GM19023 (cell line): ENCODE measurements at regions not wholly inside any gene's neighbourhood (a gene's known extent, or its start where the extent isn't known, plus 50 kb on each side); places are given as distances from the start of the nearest gene placed in this dataset.
"Not testable (repeated sequence)": the region's sequence is repeated elsewhere in the genome, so short reads cannot be mapped to it uniquely, and the experiment has no call there.

Experiments used
- ATAC-seq: cut with Tn5 transposase; IDR thresholded peaks from one replicate; pipeline ENCODE4 v1.9.1; 2021; ENCODE audit warnings: mild to moderate bottlenecking, moderate library complexity; ENCODE audit not compliant: unreplicated experiment

DNA sequence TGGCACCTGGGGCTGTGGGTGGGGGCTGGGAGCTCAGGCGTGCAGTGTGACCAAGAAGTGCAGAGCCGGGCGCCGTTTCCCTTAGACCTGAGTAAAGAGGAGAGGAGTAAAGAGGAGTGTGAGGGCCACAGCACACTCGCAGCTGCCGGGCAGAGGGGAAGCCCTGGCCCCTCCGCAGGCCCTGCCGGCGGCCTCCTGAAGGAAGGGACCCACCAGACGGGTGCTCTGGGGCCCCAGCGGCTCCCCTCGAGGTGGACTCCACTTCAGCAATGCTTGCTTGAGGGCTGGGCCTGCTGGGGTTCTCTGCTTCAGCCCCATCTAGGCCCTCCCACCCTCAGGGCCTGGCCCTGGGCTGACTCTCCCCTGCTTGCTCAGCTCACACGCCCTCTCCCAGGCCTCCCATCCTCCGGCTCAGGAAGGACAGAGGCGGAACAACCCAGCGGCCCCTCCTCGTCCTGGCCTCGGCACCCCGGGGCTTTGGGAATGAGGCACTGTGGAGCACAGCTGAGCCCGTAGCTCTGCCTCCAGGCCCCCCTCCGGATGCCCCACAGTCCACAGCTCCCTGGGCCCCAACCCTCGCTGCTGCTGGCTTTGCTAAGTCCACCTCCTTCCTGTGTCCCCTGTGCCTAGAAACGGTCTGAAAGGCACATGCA lies 1198.7 kb downstream of the BRD1 start:
- ATAC-seq: no peak

DNA sequence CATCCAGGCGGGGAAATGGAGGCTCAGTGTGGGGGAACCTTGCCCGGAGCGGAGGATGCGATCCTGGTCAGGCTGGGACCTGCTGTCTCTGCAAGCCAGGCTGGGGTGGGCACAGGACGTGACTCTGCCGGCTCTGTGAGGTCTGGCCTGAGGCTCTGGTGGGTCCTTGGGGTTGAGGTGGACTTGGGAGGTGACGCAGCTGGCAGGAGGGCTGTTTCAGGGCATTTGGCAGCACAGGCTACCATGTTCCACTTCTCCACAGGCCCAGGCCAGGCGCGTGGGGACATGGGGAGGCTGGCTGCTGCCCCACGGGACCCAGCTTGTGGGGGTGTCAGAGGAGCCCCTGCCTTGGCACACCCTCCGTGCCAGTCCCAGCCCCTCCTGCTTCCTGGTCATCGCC lies 1199.7 kb downstream of the BRD1 start:
- no peak for ATAC-seq

DNA sequence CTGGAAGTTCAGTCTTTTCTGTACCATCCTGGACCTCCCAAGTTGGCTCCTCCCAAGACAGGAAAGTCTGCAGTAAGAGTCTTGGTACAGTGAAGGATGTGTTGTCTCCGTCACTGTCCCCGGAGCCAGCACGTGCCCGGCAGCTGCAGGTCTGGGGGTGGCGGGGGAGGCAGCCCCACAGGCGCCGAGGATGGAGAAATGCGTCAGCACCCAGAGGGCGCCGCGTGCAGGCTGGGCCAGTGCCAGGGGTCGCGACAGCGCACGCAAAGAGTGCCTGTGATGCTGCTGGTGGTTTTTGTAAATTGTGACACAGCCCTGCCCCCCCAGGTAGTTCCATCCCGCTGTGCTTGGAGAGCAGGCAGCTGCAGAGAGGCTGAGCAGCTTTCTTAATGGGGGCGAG lies 1200.5 kb downstream of the BRD1 start:
- no peak for ATAC-seq

DNA sequence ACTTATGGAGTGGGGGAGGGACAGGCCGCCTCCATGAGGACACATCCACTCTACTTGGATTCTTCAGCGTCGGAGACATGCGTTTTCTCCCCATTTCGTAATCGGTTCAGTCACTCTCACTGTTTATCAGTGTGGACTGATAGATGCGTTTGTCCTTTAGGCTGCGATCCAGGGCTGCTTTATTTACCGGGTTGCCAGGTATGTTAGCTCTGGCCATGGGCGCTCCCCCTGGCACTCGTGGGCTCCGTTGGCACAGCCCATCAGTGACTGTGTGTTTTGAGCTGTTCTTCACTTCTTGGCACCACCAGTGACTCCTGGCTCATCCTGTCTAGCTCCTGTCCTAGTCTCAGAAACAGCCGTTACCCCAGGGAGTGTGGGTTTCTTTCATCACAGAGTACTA lies 1203.3 kb downstream of the BRD1 start:
- ATAC-seq: no peak

- ATAC-seq: no peak
Observed at GRCh38 chr22:48622891-48623545, 1204.7 kb downstream of the BRD1 start.

DNA sequence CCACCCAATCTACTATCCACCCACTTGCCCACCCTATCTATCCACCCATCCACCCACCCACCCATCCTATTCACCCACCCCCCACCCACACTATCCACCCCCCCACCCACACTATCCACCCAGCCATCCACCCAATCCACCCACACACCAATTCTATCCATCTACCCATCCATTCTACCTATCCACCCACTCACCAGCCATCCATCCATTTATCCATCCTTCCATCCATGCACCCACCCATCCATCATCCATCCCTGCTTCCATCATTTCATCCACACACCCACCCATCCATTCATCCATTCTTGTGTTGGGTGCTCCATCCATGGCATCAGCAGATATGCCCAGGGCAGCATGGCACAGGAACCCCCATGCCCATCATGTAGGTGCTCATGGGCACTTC lies 1206.6 kb downstream of the BRD1 start:
- no peak for ATAC-seq

DNA sequence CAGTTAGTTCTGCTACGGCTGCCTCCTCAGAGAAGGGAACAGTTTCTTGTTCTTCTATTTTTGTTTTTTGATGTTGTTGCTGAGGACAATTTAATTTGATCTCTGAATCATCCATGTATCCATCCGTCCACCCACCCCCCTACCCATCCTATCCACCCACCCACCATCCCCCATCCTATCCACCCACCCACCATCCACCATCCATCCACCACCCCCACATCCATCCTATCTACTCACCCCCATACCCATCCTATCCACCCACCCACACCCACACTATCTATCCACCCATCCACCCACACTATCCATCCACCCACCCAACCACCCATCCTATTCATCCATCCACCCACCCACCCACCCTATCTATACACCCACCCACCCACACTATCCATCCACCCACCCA lies 1207.2 kb downstream of the BRD1 start:
- ATAC-seq: not testable (repeated sequence)

DNA sequence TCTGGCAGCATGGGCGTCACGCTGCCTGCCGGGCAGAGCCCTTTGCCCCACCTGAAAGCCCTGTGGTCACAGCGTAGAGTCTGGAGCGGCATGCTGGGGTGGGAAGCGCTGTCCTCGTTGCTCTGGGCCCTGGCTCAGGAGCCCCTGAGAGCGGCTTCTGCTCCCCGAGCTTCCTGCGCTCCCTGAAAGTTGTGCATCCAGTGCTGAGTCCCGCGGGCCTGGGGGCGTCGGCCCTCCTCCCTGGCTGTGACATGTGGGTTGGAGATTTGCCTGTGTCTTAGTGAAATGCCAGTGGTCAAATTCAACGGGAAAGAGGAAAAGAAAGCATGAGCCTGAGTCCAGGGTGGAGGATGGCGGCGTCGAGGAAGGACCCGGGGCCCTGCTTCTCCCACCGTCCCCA lies 1208.0 kb downstream of the BRD1 start:
- no peak for ATAC-seq

DNA sequence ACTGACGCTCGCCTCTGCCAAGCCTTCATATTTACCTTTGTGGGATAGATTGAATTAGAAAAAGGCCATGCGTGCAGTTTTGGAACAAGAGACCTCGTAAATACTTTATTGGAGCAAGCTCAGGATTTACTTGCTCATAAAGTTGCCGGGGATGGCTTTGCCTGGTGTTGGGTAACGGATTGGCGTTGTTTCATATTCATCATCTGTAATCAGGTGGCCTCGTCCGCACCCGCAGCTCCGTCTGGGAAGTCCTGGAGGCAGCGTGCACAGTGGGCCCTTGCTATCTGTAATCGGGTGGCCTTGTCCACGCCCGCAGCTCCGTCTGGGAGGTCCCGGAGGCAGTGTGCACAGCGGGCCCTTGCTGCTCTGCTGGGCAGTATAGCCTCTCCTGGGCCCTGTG lies 1209.3 kb downstream of the BRD1 start:
- no peak for ATAC-seq

DNA sequence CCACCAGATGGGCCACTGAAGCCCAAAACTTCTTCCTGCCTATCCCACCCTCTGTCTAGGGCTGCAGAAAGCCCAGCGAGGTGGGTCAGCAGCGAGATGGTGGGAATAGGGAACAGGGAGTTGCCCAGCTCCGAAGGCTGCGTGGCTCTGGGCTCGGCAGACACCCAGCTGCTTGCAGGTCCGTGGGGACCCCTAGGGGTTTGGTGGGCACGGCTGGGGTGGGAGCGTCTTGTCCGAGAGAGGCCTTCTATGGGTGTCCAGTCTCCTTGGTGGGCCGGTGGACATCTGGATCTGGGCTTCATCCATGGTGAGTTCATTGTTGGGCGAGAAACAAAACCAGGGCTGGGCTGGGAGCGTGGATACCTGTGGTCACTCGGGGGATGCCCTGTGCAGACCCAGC lies 1211.0 kb downstream of the BRD1 start:
- no peak for ATAC-seq

- ATAC-seq: no peak
Observed at GRCh38 chr22:48615171-48616008, 1212.3 kb downstream of the BRD1 start.

DNA sequence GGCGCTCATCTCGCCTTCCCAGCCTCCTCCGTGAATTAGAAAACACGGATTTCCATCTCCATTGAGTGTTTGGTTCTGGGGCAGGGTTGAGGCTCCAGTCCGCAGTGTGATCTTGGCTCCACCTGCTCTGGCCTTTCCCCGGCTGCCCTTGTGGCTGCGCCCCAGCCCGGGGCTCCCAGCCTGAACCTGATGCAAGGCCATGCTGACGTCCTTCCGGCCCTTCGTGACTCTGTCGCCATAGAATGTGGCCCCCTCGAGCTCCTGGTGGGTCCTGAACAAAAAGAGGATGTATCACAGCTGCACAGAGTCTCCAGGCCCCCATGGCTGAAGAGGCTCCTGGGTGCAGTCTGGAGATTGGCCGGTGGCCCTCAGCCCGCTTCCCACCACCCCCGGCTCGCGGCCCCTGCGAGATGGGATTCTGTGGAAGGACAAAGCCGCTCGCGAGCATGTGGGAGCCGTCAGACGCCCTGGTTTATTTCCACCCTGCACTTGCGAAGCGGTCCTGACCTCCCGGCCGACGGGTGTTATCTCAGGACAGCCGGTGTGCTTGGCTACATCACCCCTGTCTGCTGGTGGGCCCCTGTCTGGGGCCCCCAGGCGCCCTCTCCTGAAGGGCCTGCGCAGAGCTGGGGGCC lies 1214.0 kb downstream of the BRD1 start:
- no peak for ATAC-seq

DNA sequence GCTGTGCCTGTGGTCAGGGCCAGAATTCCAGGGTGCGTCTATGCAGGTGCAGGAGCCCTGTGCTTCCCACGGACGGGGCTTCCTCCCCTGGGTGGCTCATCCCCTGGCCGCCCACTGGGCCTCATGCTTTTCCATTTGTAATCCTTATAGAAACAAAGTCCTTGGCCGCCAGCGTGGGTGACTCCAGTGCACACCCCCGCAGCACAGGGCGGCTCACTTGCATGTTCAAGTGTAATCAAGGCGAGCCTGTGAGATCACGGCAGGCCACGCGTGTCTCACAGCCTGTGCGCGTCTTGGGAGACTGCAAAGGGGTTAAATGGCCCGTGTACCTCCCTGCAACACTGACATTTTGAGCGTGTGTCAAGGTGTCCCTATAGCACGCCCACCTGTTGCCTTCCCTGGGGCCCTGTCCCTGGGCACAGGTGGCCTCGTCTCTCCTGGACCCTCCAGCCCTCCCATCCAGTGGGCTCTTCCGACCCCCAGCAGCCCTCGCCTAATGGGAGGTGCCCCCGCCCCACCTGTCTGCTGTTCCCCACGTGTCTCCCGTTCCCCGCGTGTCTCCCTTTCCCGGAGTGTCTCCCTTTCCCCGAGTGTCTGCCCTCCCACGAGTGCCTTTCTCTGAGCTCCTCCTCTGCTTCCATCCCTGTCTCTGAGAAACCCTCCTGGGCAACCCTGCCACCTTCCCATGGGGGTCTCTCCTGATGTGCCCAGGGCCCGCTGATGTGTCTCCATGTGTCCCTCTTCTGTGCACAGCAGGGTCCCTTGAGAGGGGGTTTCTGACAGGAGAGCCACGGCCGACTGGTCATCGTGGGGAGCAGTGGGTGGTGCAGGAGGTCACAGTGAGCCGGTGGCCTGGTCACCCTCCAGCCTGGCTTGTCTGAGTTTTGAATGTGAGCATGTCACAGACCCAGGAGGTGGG lies 1215.3 kb downstream of the BRD1 start:
- ATAC-seq: no peak

GRCh38 chr22:48609279-48609865 lies 1218.3 kb downstream of the BRD1 start:
- ATAC-seq: no peak

GRCh38 chr22:48607901-48608662 lies 1219.6 kb downstream of the BRD1 start:
- ATAC-seq: no peak

DNA sequence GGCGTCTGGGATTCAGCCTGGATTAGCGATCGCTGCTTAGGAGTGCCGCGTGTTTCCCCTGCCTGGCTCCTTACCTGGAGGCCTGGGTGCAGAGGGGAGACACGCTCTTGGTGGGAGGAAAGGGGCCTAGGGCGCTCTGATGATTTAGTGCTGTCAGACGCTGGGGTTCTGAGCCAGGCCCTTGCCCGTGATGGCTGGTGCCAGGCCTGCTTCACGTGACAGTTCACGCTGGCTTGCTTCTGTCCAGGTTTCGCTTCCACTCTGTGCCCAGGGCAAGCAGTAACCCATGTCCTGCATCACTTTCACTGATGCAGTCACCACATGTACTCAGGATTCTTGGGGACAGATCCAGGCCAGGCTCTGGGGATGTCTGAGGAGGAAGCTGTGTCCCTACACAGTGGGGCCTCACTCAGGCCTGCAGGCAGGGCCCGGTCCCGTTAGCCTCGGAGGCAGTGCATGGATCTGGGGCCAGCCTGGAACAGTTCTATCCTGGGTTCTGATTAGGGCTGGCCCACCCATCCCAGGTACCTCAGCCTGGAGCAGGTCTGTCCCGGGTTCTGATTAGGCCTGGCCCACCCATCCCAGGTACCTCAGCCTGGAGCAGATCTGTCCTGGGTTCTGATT lies 1220.9 kb downstream of the BRD1 start:
- ATAC-seq: no peak

DNA sequence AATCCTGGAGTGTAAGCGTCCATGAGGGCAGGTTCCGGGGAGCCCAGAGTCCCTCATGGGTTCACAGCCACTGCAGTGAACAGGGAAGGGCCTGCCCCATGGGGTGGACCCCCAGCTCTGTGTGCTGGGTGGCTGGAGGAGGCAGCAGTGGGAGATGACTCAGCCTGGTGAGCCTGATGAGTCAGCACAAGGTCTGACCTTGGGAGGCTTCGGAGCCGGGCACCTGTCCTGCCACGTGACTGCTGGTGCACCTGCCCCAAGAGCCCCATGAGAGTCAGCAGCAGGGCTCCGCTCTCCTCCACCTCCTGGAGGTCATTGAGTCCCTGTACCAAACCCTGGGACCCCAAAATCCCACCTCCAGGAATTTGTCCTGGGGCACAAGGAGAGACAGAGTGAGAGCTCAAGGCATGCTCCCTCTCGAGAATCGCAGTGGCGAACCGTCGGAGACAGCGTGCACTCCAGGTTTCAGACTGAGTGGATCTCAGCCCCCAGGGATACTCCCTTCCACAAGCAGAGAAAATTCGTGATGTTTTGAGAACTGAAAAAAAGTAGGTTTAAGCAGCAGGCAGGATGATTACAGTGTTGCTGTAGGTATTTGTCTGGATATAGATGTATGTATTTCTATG lies 1221.7 kb downstream of the BRD1 start:
- ATAC-seq: no peak

DNA sequence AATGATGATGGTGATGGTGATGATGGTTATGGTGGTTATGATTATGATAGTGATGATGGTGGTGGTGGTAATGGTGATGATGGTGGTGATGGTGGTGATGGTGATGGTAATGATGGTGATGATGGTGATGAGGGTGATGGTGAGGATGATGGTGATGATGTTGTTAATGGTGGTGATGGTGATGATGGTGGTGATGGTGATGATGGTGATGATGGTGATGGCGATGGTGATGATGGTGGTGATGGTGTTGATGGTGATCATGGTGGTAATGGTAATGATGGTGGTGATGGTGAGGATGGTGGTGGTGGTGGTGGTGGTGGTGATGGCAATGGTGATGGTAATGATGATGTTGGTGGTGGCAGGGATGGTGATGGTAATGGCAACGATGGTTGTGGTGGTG lies 1222.5 kb downstream of the BRD1 start:
- ATAC-seq: no peak
